HG03342 (cell line): ENCODE measurements at regions not wholly inside any gene's neighbourhood (a gene's known extent, or its start where the extent isn't known, plus 50 kb on each side); places are given as distances from the start of the nearest gene placed in this dataset.
"Not testable (repeated sequence)": the region's sequence is repeated elsewhere in the genome, so short reads cannot be mapped to it uniquely, and the experiment has no call there.

ENCODE experiments used
- ATAC-seq: cut with Tn5 transposase; IDR thresholded peaks from one replicate; pipeline ENCODE4 v1.9.1; 2021; ENCODE audit warnings: mild to moderate bottlenecking, moderate library complexity; ENCODE audit not compliant: unreplicated experiment

GRCh38 chr9:87392086-87392485 is 105.6 kb upstream of the DAPK1 start:
- no peak for ATAC-seq

- no peak for ATAC-seq
These were observed 103.9 kb upstream of the DAPK1 start for GRCh38 chr9:87393706-87394230.

- ATAC-seq = no peak
These were observed 101.7 kb upstream of the DAPK1 start for GRCh38 chr9:87395804-87396479.

GRCh38 chr9:87401681-87402080 is 96.0 kb upstream of the DAPK1 start:
- no peak for ATAC-seq

GRCh38 chr9:87402537-87402936 is 95.1 kb upstream of the DAPK1 start:
- ATAC-seq = no peak

- no peak for ATAC-seq
These were observed 91.8 kb upstream of the DAPK1 start for GRCh38 chr9:87405677-87406542.

- ATAC-seq = no peak
These were observed 91.0 kb upstream of the DAPK1 start for GRCh38 chr9:87406543-87407166.

- not testable (repeated sequence) for ATAC-seq
These were observed 87.3 kb upstream of the DAPK1 start for GRCh38 chr9:87410047-87411005.

GRCh38 chr9:87420884-87421283 is 76.8 kb upstream of the DAPK1 start:
- ATAC-seq = no peak

GRCh38 chr9:87421734-87422133 is 75.9 kb upstream of the DAPK1 start:
- no peak for ATAC-seq

- ATAC-seq = no peak
These were observed 74.7 kb upstream of the DAPK1 start for GRCh38 chr9:87422999-87423398.

- not testable (repeated sequence) for ATAC-seq
These were observed 73.8 kb upstream of the DAPK1 start for GRCh38 chr9:87423885-87424284.

- ATAC-seq = no peak
These were observed 72.5 kb upstream of the DAPK1 start for GRCh38 chr9:87425202-87425601.

GRCh38 chr9:87427851-87428506 is 69.7 kb upstream of the DAPK1 start:
- ATAC-seq = no peak

GRCh38 chr9:87428659-87429058 is 69.0 kb upstream of the DAPK1 start:
- no peak for ATAC-seq

- no peak for ATAC-seq
These were observed 65.8 kb upstream of the DAPK1 start for GRCh38 chr9:87431837-87432236.

GRCh38 chr9:87433853-87434252 is 63.8 kb upstream of the DAPK1 start:
- no peak for ATAC-seq

GRCh38 chr9:87434366-87434765 is 63.3 kb upstream of the DAPK1 start:
- no peak for ATAC-seq

- no peak for ATAC-seq
These were observed 62.3 kb upstream of the DAPK1 start for GRCh38 chr9:87435189-87435880.
